Epidermal melanocyte (primary cell): ENCODE measurements at regions not wholly inside any gene's neighbourhood (a gene's known extent, or its start where the extent isn't known, plus 50 kb on each side); places are given as distances from the start of the nearest gene placed in this dataset.
"Not testable (repeated sequence)": the region's sequence is repeated elsewhere in the genome, so short reads cannot be mapped to it uniquely, and the experiment has no call there.

Experiments used
- DNase-seq: peaks from one replicate; pipeline ENCODE4 v3.0.0; 2011; ENCODE audit warnings: low spot score; ENCODE audit not compliant: insufficient read length

DNA sequence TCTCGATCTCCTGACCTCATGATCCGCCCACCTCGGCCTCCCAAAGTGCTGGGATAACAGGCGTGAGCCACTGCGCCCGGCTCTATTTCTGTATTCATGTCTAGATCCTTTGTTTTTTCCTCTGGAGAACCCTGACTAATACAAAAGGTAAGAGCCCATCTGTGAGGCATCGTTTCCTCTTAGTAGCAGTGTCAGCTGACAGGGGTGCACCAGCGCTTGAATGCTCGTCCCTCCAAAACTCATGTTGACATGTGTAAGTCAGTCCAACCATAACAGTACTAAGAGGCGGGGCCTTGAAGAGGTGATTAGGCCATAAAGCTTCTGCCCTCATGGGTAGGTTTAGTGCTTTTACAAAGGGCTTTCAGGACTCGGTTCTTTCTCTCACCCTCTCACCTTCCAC, 470.1 kb upstream of the B3GAT1 start:
- DNase-seq = no peak

DNA sequence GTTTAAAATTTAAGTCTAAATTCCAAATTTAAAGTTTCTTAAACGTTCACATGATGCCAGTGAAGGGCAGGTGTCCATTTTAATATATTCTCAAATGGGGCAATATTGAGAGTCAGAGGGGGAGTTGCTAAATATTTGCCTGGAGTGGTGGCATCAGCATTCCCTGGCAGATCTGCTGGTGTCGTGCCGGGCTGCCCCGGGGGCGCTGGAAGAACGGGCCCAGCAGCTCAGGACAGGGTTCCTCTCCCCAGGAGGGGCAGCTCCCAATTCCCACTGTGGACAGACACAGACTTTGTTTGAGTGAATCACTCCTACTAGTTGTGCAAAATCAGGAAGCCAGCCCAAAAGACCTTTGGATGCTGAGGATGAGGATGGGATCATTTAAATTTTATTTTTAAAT, 468.7 kb upstream of the B3GAT1 start:
- no peak for DNase-seq

DNA sequence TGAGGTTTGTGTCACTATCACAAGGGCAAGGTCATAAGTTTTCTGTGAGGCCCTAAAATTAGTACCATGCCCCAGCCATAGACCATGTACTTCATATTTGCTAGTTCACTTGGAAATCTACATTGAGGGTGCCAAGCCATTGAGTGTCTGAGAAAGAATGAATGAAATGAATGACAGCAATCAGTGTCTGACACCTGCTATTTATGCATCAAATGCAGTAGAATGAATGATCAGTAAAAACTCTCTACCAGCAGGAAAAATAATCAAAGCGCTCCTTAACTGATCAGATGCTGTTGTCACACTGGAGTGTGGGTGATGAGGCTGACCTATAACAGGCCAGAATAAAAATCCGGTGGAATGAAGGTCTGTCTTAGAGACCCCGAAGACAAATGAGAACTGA, 467.9 kb upstream of the B3GAT1 start:
- no peak for DNase-seq

DNA sequence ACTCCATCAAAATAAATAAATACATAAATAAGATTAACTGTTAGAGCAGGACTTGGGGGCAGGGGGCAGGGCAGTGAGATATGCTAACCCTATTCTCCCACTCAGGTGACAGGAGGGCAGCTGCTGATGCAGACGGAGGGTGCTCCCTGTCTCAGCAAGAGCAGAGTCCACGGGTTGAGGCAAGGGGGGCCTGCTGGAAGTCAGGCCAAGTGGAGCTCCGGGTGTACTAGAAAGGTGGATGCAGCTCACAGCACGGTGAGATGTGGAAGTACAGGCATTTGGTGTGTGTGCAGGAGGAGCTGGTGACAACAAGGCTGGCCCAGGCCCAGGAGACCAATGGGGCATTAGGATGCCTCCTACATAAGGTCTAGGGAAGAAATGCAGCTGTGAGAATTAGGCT, 467.3 kb upstream of the B3GAT1 start:
- no peak for DNase-seq

DNA sequence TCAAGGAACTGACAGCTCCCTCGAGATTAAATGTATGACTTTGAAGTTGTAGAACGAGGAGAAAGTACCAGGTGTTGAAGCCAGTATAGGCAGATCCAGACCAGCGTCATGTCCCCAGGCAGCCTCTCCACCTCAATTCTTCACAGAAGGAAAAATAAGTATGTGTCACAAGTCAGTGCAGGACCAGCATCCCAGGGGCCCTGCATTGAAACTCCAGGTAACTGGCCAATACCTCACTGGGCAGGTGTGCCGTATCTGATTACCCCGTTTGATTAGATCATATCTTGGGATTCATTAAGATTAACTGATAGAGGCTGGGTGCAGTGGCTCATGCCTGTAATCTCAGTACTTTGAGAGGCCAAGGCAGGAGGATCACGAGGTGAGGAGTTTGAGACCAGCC, 466.7 kb upstream of the B3GAT1 start:
- no peak for DNase-seq

DNA sequence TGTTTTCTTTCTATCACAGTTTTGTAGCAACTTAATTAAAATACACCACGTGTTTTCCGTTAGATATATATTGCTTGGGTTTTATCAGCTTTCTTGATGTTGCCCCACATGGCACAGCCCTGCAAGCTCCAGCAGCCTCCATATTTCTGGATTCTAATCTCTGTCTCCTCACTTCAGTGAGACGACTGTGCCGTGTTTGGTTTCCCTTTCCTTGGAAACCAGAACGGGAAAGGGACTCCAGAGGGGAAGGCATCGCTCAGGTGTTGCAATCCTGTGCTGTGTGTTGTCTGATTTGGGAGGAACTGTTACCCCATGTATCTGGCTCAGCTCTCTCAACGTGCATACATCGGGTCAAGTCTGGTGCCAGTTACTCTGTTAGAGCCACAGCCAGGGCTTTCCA, 464.2 kb upstream of the B3GAT1 start:
- no peak for DNase-seq

DNA sequence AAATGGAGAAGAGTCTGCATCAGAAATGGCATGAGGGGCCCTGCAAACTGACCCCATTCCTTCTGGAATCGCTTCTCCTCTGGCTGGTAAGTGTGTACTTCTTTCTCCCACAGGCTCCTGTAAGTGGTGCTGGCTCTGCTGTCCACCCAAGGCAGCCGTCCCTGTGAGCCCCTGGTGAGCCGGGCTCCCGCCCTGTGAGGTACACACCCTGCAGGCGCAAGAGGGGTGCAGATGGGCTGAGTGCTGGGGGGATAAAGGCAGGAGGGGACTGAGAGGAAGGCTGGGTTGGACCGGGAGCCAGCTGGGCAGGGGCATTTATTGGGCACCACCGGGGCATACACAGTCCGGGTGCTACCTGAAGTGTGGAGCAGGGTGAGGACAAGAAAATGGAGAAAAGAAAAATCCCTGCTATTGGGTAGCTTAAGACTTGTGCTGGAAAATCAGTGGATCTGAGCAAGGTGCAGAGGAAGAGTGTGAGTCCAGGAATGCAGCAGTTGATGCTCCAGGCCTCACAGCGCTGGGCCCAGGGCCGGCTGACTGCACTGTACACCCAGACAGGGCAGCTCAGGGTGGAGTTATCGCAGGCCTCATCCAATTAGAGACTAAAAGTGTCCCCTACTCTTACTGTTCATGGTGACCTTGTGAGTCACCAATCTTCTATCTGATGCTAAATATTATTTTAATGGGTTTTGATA, 455.1 kb upstream of the B3GAT1 start:
- DNase-seq = no peak

DNA sequence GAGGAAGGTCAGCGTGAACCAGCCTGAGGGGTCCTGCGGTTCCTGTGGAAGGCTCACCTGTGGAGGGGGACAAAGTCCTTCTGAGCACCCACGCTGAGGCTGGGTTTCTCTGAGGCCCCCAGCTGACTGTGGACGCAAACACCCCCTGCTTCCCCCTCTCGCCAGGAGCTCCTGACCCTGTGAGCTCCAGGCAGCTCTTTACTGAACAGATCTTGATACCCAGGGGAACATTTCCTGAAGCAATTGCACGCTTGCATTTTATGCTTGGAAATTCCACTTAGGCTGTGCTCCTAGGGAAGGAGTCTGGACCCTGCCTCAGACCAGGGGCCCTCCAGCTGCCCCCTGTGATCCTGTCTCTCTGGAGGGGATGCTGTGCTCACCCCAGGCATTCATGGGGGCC, 454.2 kb upstream of the B3GAT1 start:
- DNase-seq = no peak

DNA sequence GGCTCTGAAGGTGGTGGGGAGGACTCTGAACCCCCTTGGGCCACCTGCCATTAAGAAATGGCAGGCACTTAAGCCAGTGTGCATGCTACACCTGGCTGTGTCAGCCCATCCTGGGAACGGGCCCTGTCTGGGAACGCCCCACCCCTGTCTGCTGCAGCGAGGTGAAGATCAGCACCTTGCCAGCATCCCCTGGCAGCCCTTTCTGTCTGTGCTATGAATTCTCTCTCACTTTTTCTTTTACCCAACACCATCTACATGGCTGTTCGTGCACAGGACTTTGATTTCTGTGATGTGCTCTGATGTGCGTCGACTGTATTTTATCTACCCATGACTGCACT, 452.9 kb upstream of the B3GAT1 start:
- DNase-seq = no peak

DNA sequence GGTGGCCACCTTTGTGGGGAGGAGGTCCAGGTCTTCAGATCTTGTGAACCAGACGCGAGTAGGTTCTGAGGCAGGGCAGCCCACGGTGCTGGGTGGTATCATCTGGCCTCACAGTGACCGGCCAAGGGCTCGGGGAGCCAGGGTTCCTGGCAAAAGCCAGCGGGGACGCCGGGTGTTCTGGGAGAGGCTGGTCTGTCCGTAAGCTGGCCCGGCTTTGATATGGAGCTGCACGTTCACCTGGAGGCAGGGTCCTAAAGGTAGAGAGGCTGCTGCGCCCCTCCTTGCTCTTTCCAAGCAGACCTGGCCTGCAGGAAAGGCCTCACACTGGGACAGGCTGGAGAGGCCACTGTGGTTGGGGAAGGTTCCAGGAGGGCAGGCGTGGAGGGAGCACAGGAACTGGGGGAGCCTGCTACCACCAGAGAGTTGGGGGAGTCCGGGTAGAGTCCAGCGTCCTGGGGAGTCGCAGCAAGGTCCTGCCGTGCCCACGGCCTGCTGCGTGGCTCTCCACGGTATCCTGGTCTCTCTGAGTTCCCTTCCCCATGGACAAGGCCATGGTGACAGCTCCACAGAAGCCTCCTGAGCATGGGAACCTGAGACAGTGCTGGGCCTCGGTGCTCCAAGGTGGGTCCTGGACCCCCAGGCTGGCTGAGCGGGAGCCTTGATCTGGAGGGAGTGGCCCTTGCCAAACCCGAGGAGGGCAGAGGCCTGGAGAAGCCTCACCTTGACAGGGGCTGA, 452.4 kb upstream of the B3GAT1 start:
- DNase-seq = no peak

DNA sequence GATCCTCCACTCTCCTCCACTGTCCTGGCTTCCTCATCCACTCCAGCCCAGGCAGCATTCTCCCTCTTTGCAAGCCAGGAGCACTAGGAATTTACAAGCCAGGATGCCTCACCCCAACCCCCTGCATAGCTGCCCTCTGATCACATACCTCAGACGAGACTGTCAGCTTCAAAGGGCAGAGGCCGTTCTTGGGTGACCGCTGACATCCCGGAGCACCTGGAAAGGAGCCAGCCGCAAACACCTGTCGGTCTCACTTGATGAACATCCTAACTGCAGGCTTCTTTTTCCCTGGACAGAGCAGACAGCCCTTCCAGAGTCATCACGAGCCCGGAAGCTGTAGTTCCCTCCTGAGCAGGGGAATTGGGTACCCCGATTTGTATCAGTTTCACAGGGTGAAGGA, 451.3 kb upstream of the B3GAT1 start:
- no peak for DNase-seq

DNA sequence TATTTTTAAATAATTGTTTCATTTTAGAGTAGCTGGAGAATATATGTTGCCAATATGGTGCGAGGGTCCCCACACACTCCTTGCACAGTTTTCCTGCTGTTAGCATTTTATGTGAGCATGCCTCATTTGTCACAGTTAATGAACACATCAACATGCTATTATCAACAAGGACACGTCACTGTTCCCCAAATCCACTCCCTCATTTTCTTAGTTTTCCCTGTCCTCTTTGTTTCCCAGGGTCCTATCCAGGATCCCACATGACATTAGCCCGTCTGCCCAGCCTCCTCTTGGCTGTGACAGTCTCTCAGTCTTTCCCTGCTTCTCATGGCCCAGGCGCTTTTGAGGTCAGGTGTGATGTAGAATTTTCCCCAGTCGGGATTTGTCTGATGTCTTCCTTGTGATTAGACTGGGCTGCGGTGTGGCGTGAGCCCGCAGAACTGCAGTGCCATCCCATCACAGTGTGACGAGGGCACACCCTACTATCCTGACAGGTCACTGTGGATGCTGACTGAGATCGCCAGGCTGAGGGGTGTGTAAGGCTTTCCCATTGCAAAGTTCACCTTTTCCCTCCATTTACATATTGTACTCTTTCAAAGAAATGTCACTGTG, 450.6 kb upstream of the B3GAT1 start:
- no peak for DNase-seq

DNA sequence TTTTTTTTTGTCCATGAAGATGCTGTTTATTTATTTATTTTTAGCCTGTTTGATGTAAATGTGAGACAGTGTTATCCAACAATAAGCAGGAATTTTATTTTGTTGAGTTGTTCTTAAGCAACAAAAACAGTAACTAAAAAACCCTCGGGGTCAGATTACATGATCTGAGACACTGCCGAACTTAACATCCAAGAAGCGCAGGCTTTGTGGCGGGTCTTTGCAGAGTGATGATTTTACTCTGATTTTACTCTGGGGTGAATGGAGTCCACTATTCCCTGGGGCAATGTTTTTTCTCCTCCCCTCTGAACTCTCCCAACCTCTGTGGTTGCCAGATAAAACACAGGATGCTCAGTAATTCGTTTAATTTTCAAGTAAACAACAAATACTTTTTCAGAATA, 450.1 kb upstream of the B3GAT1 start:
- DNase-seq = no peak

DNA sequence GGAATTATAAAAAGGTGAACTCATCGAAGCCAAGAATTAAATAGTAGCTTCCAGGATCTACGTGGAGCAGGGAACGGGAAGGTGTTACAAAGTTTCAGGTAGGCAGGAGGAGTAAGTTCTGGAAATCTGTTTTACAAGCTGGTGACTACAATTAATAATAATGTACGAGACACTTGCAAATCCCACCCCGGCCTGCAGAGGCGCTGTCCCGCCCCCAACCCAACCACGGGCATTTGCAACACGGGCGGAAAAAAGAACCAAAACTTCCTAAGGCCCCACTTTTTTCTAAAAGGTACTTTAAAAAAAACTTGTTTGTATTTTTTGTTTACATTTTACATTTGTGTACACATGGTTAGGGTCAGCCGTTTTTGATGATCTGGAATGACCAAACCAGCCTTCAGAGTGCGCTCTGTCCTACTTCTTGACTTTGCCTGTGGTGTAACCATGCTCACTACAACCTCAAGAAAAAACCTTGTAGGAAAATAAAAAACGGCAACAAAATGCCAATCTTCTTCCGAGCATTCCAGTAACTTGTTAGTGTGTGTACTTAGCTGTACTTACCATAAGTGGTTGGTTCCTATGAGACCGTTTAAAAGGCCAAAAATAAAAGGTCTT, 449.6 kb upstream of the B3GAT1 start:
- DNase-seq = no peak

DNA sequence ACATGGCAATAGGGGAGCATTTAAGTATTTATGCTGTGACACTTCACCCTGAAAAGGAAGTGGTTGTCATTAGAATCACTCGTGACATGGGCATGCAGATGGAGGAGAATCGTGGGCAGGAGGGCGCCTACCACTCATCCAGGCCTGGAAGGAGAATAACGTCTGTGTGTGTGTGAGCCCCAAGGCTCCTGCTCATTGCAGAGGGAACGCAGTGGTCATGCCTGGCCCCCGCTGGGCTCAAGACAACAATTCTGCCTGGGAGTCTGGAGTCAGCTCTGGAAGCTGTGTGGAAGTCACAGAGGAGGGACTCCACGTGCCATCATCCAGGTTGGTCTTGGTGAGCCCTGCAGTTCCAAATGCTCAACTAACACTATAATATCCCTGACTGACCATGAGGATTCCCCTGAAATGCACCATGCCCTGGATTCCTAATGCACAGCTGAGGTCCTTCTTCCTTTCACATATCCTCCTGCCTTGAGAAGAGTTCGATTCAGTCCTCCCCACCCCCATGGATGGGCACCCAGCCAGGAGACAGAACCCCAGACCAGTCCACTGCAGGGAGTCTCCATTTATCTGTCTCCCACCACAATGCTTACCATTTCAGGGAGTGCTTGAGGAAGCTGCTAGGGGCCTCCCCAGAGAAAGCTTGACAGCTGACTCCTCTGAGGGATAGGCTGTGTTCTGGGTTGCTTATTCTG, 446.9 kb upstream of the B3GAT1 start:
- no peak for DNase-seq

DNA sequence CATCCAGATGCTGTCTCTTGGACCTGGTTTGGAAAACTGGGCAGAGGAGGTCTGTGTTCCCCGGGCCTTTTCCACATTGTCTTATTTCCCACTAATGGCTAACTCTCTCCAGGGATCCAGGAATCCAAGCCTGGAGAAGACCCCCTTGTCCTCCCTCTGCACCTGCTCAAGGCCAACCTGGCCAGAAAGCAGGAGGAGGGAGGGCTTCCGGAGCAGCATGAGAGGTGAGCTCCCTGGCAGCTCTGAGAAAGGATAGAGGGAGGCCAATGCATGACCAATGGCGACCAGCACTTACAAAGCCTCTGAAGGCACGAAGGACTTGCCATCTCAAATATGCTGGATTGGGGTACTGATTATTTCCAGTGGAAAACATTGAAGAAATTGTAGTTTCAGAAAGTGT, 445.0 kb upstream of the B3GAT1 start:
- no peak for DNase-seq

DNA sequence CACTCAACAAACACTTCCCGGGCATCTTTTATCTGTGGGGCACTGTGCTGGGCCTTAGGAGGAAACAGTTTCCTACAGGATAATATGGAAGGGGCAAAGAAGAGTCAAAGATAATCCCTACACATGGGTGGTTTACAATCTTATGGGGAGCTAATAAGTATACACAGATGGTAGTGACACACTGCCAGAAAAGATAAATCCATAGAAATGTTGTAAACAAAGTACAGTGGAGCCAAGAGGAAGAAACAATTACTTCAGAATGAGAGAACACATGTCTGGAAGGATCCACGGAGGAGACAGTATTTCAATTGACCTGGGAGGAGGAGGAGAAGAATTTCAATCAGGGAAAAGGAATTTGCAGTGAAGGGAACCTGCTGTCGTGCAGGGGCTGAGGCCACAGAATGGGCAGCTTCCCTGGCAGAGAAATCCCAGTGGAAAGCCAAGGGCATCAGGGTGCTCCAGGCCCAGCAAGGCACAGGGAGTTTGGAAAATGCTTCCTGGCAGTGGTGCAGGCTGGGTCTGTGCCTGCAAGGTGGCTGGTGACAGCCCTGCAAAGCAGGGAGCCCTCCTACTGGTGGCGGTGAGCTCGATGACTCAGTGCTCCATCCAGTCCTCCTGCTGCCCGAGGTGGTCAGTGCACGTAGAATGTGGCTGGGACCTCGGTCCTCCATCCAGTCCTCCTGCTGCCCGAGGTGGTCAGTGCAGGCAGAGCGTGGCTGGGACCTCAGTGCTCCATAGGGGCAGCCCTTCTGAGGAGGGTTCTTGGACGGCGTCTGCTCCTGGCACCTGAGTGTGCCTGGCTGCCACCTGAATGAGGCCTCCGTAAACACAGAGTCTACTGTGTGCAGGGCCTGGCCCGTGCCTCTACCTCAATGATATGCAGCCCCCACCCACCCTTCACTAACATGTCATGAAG, 444.3 kb upstream of the B3GAT1 start:
- no peak for DNase-seq

DNA sequence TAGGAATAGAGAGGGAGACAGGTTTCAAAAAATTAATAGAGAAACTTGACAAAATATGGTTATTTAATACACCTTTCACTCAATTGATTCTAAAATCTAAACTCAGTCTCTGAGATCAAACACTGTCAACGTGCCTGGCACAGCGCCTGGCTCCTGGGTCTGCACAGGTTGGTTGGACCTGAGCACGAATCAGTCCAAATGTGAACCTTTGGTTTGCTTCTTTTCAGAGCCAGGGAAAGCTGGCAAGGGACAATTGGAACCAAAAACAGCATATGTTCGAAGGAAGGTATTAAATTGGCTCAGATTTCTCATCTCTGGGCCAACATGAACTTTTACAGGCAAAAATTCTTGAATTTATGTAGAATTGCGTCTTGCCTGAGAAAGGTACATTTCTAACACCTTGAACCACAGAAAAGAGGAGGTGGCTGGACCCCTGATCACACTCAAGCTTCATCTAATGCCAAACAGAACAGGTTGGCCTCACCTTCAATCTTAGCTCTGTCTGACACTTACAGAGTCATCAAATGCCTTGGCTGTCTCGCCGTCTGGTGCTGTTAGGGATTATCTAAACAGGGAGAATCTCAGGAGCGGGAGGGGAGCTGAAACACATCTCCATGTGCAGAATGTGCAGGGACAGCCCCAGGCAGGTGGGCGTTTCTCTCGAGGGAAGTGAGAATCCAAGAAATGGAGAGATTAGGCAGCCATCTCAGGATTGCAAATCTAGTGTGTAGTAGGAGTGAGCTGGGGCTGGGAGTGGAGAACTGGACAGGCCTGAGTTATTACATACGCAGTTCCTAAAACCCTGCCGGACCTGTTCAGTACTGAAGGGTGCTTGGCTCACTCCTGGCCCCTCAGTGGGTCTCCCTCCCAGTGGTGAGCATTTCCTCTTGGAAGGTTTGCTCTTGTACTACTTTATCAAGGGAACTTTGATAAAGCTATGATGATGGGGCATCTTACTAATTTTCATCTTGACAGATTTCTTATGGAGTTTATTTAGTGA, 442.2 kb upstream of the B3GAT1 start:
- no peak for DNase-seq

DNA sequence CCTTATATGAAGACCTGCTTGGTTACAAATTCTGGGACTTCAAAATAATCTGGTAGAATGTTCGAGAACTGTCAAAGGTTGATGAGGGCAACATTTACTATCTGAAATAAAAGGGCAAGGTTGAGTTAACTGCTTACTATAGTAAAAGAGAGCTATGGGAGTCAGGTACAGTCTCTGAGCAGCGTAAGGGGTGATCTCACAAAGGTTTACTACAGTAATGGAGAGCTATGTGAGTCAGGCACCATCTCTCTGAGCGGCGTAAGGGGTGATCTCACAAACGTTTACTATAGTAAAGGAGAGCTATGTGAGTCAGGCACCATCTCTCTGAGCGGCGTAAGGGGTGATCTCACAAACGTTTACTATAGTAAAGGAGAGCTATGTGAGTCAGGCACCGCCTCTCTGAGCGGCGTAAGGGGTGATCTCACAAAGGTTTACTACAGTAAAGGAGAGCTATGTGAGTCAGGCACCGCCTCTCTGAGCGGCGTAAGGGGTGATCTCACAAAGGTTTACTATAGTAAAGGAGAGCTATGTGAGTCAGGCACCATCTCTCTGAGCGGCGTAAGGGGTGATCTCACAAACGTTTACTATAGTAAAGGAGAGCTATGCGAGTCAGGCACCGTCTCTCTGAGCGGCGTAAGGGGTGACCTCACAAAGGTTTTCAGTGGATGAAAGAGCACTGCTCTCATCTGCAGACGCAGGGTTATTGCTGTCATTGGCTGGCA, 439.6 kb upstream of the B3GAT1 start:
- not testable (repeated sequence) for DNase-seq
